Fibroblast of pulmonary artery (primary cell): ENCODE measurements at regions not wholly inside any gene's neighbourhood (a gene's known extent, or its start where the extent isn't known, plus 50 kb on each side); places are given as distances from the start of the nearest gene placed in this dataset.

Experiments
- DNase-seq: peaks from one replicate; pipeline ENCODE4 v3.0.0-alpha.2; 2010; ENCODE audit warnings: low read depth
- H3K4me3 ChIP-seq: replicated peaks from 2 replicates; pipeline ENCODE4 v1.5.1; 2011; ENCODE audit warnings: low read depth, mild to moderate bottlenecking, control low read depth, low read length, moderate library complexity
- TF ChIP-seq, protein P1 (sequence below): IDR thresholded peaks from 2 replicates; pipeline ENCODE4 v1.5.1; 2011; ENCODE audit warnings: mild to moderate bottlenecking, control low read depth, low read length, inconsistent platforms; ENCODE audit errors: missing control alignments

DNA sequence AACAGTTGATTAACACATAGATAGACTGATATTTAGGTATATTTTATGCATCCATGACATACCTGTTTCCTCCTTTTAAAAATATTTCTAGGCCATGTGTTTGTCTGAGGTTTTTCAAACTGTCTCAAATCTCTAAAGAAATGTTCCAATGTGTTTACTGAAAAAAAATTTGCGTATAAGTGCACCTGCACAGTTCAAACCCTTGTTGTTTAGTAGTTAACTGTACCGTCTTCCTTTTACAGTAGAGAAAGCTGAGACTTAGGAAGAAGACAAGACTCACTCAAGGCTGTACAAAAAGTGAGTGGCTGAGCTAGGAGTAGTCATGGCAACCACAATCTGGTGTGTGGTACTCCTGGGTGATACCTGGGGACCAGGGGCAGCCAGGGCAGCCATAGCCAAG, 934.6 kb downstream of the VRK1 start:
- TF ChIP-seq, protein P1, sequence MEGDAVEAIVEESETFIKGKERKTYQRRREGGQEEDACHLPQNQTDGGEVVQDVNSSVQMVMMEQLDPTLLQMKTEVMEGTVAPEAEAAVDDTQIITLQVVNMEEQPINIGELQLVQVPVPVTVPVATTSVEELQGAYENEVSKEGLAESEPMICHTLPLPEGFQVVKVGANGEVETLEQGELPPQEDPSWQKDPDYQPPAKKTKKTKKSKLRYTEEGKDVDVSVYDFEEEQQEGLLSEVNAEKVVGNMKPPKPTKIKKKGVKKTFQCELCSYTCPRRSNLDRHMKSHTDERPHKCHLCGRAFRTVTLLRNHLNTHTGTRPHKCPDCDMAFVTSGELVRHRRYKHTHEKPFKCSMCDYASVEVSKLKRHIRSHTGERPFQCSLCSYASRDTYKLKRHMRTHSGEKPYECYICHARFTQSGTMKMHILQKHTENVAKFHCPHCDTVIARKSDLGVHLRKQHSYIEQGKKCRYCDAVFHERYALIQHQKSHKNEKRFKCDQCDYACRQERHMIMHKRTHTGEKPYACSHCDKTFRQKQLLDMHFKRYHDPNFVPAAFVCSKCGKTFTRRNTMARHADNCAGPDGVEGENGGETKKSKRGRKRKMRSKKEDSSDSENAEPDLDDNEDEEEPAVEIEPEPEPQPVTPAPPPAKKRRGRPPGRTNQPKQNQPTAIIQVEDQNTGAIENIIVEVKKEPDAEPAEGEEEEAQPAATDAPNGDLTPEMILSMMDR: no peak
- no peak for DNase-seq
- no peak overlapping the region for H3K4me3 ChIP-seq

DNA sequence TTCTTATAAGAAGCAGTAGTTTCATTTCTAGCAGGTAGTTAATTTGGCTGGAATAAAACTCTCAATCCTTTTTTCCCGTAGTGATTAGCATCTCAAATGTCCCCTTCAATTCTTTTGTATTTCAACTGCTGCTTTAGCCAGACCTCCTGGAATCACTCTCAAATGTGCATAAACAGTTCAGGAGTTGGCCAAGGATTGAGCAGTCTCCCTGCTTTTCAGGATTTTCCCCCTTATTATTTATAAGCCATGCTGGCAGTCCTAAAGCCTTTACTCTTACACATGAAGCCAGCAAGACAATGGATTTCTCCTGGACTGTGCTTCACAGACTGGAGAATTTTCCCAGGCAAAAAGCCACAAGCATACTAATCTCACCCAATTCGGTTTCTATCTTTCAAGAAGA, 950.1 kb downstream of the VRK1 start:
- no peak overlapping the region for H3K4me3 ChIP-seq
- DNase-seq: no peak
- TF ChIP-seq, protein P1: no peak

DNA sequence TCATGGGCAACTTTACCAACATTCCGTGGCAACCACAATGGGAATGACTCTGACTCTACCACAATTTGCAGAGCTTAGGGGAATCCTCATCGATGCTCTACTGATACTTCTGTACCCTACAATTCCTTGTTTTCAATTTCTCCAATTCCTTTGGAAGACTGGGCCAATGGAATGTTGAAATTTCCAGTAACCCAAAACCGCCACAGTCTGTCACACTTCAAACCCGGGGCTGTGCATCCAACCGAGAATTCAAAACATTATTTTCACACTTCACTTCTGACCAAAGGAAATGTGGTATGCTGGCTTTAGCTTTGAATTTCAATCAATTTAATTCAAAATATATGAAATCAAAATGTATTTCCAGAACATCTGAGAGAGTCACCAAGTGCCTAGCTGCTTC, 951.4 kb downstream of the VRK1 start:
- H3K4me3 ChIP-seq: no peak overlapping the region
- DNase-seq: no peak
- TF ChIP-seq, protein P1: no peak

DNA sequence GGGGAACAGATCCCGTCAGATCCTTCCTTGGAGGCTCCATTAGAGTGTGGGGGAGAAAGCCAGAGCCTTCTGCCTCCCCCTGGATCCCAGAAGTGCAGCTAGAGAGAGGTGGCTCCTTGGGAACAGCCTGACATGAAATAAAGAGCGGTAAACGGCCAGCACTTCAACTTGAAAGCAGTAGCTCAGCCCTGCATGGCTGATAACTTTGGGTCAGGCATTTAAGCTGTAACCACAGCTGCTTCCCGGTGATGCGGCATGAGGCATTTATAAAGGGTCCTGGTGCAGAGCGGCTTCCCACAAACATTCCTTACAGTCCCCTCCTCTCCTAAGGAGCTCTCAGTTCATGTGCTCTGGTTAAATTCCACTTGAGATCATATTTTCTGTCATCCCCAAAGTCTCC, 960.3 kb downstream of the VRK1 start:
- TF ChIP-seq, protein P1: no peak
- DNase-seq: no peak
- H3K4me3 ChIP-seq: no peak overlapping the region

DNA sequence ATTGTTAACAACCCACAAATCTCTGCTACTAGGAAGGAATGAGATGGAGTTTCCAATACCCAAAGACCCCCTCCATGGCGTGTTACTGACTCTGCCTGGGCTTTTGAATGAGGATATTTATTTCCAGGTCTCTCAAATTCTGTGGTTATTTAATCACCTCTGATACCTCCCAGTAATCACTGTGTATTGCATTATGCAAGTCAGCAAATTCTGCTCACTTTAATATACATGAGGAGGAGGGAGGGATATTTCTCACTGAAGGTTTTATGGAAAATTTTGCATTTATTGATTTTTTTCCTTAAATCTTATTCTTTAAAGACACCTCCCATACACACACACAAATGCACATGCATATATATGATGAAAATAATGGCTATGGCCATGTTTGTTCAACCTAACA, 962.9 kb downstream of the VRK1 start:
- TF ChIP-seq, protein P1: no peak
- H3K4me3 ChIP-seq: no peak overlapping the region
- no peak for DNase-seq

DNA sequence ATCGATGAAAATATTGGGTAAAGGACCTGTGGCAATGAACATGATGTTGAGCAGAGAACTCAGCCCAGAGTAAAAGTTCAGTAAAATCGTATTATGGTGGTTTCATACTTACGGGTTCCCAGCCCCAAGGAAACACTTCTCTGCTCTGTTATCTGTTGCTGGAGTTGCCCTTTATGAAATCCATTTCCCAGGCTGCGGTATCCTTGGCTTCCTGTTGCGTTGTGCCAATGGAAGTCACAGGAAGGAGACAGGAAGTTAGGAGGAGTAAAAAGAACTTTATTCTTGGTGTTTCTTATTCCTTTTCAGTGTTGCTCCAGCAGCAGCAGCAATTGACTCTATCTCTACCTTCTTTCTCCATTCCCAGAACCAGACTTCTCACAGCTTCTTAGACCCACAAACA, 965.2 kb downstream of the VRK1 start:
- no peak for DNase-seq
- TF ChIP-seq, protein P1: no peak
- H3K4me3 ChIP-seq: no peak overlapping the region

DNA sequence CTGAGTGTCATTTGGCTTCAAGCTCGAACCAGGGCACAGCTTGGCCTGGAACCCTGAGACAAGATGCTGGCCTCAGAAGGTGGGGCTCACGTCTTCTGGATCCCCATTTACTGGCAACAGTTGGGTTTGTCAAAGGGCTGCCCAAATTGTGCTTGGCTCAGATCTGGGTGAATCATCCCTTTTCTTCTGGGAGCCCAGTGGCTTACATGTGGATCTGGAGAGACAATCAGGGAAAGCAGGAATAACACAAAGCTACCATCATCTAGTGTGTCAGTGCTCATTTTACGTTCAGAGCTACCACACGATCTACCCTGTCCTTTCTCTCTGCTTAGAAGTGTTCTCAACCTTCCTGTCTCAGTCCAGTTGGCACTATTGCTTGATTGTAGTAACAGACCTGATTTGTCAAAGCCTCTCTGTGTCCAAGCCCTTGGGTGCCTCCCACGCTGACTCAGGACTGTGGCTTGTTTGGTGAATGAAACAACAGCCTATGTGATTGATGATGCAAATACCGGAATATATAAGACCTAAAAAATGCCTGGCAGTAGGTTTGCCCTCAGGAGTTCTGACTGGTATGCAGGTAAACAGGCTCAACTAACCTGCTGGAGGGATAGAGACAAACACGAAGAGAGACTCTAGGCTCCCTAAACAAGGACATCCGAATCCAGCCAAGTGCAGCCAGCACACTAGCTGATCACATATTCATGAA, 974.3 kb downstream of the VRK1 start:
- DNase-seq: no peak
- no peak overlapping the region for H3K4me3 ChIP-seq
- TF ChIP-seq, protein P1: no peak
